ENCODE measurements at regions not wholly inside any gene's neighbourhood (a gene's known extent, or its start where the extent isn't known, plus 50 kb on each side); places are given as distances from the start of the nearest gene placed in this dataset.

- Histone ChIP-seq H3K4me3 (ENCODE audit: low read length) (no peak overlapping the region), H3K4me1 (ENCODE audit: control insufficient read depth, insufficient read depth, low read length) (peaks cover 13% of the 10 kb centered on the region), H3K27me3 (ENCODE audit: control insufficient read depth, insufficient read depth, low read length) (no peaks in the 10 kb centered on the region)
Observed at GRCh38 chr14:73778736-73779135, 64.6 kb upstream of the PNMA1 start.

GRCh38 chr14:73777420-73777819 is 63.2 kb upstream of the PNMA1 start:
- H3K27me3 ChIP-seq (ENCODE audit: control insufficient read depth, insufficient read depth, low read length) = no peaks in the 10 kb centered on the region
- H3K9me3 ChIP-seq (replicated peaks; ENCODE audit: low read length) = no peaks in the 10 kb centered on the region
- no peaks in the 10 kb centered on the region for H3K36me3 ChIP-seq (ENCODE audit: insufficient read depth, low read length)
- H3K4me2 ChIP-seq (ENCODE audit: low read length) = no peak overlapping the region
- H3K9ac ChIP-seq (ENCODE audit: low read depth, low read length) = no peak overlapping the region
- H3K4me3 ChIP-seq (ENCODE audit: low read length) = no peak overlapping the region
- peaks cover 4% of the 10 kb centered on the region for H3K4me1 ChIP-seq (ENCODE audit: control insufficient read depth, insufficient read depth, low read length)

More at GRCh38 chr14:73778736-73779135, 64.6 kb upstream of the PNMA1 start:
- Histone ChIP-seq H3K9me3 (replicated peaks; ENCODE audit: low read length) (no peaks in the 10 kb centered on the region), H3K36me3 (ENCODE audit: insufficient read depth, low read length) (no peaks in the 10 kb centered on the region), H3K4me2 (ENCODE audit: low read length) (no peak overlapping the region), H3K9ac (ENCODE audit: low read depth, low read length) (no peak overlapping the region)

- Histone ChIP-seq H3K27me3 (ENCODE audit: control insufficient read depth, insufficient read depth, low read length) (no peaks in the 10 kb centered on the region), H3K9me3 (replicated peaks; ENCODE audit: low read length) (no peaks in the 10 kb centered on the region), H3K4me3 (ENCODE audit: low read length) (no peak overlapping the region), H3K4me2 (ENCODE audit: low read length) (no peak overlapping the region), H3K9ac (ENCODE audit: low read depth, low read length) (no peak overlapping the region), H3K4me1 (ENCODE audit: control insufficient read depth, insufficient read depth, low read length) (peaks cover 16% of the 10 kb centered on the region), H3K36me3 (ENCODE audit: insufficient read depth, low read length) (no peaks in the 10 kb centered on the region)
Observed at GRCh38 chr14:73776194-73776537, 62.0 kb upstream of the PNMA1 start.

GRCh38 chr14:73775339-73776193 is 61.4 kb upstream of the PNMA1 start:
- no peaks in the 10 kb centered on the region for H3K9me3 ChIP-seq (replicated peaks; ENCODE audit: low read length)
- H3K4me3 ChIP-seq (ENCODE audit: low read length) = no peak overlapping the region
- H3K36me3 ChIP-seq (ENCODE audit: insufficient read depth, low read length) = no peaks in the 10 kb centered on the region
- no peak overlapping the region for H3K4me2 ChIP-seq (ENCODE audit: low read length)
- H3K9ac ChIP-seq (ENCODE audit: low read depth, low read length) = no peak overlapping the region
- H3K4me1 ChIP-seq (ENCODE audit: control insufficient read depth, insufficient read depth, low read length) = peaks cover 16% of the 10 kb centered on the region
- no peaks in the 10 kb centered on the region for H3K27me3 ChIP-seq (ENCODE audit: control insufficient read depth, insufficient read depth, low read length)

GRCh38 chr14:73774671-73775070 is 60.5 kb upstream of the PNMA1 start:
- Histone ChIP-seq H3K27me3 (ENCODE audit: control insufficient read depth, insufficient read depth, low read length) (no peaks in the 10 kb centered on the region), H3K36me3 (ENCODE audit: insufficient read depth, low read length) (no peaks in the 10 kb centered on the region), H3K9me3 (replicated peaks; ENCODE audit: low read length) (no peaks in the 10 kb centered on the region), H3K4me3 (ENCODE audit: low read length) (no peak overlapping the region), H3K9ac (ENCODE audit: low read depth, low read length) (no peak overlapping the region), H3K4me2 (ENCODE audit: low read length) (no peak overlapping the region), H3K4me1 (ENCODE audit: control insufficient read depth, insufficient read depth, low read length) (peaks cover 16% of the 10 kb centered on the region)

GRCh38 chr14:73774241-73774570 is 60.0 kb upstream of the PNMA1 start:
- Histone ChIP-seq H3K9me3 (replicated peaks; ENCODE audit: low read length) (no peaks in the 10 kb centered on the region), H3K27me3 (ENCODE audit: control insufficient read depth, insufficient read depth, low read length) (no peaks in the 10 kb centered on the region), H3K9ac (ENCODE audit: low read depth, low read length) (no peak overlapping the region), H3K36me3 (ENCODE audit: insufficient read depth, low read length) (no peaks in the 10 kb centered on the region), H3K4me3 (ENCODE audit: low read length) (no peak overlapping the region), H3K4me1 (ENCODE audit: control insufficient read depth, insufficient read depth, low read length) (peaks cover 16% of the 10 kb centered on the region), H3K4me2 (ENCODE audit: low read length) (no peak overlapping the region)

- H3K36me3 ChIP-seq (ENCODE audit: insufficient read depth, low read length) = no peaks in the 10 kb centered on the region
- H3K9me3 ChIP-seq (replicated peaks; ENCODE audit: low read length) = no peaks in the 10 kb centered on the region
- H3K4me3 ChIP-seq (ENCODE audit: low read length) = no peak overlapping the region
- H3K27me3 ChIP-seq (ENCODE audit: control insufficient read depth, insufficient read depth, low read length) = no peaks in the 10 kb centered on the region
- peaks cover 16% of the 10 kb centered on the region for H3K4me1 ChIP-seq (ENCODE audit: control insufficient read depth, insufficient read depth, low read length)
- no peak overlapping the region for H3K9ac ChIP-seq (ENCODE audit: low read depth, low read length)
- no peak overlapping the region for H3K4me2 ChIP-seq (ENCODE audit: low read length)
Observed at GRCh38 chr14:73773441-73774240, 59.5 kb upstream of the PNMA1 start.

- H3K4me1 ChIP-seq (ENCODE audit: control insufficient read depth, insufficient read depth, low read length) = peaks cover 16% of the 10 kb centered on the region
- H3K9ac ChIP-seq (ENCODE audit: low read depth, low read length) = no peak overlapping the region
- no peaks in the 10 kb centered on the region for H3K9me3 ChIP-seq (replicated peaks; ENCODE audit: low read length)
- no peak overlapping the region for H3K4me2 ChIP-seq (ENCODE audit: low read length)
- H3K36me3 ChIP-seq (ENCODE audit: insufficient read depth, low read length) = no peaks in the 10 kb centered on the region
- no peak overlapping the region for H3K4me3 ChIP-seq (ENCODE audit: low read length)
- no peaks in the 10 kb centered on the region for H3K27me3 ChIP-seq (ENCODE audit: control insufficient read depth, insufficient read depth, low read length)
Observed at GRCh38 chr14:73771848-73772638, 57.9 kb upstream of the PNMA1 start.

GRCh38 chr14:73770977-73771847 is 57.0 kb upstream of the PNMA1 start:
- Histone ChIP-seq H3K36me3 (ENCODE audit: insufficient read depth, low read length) (no peaks in the 10 kb centered on the region), H3K4me1 (ENCODE audit: control insufficient read depth, insufficient read depth, low read length) (peaks cover 18% of the 10 kb centered on the region), H3K9me3 (replicated peaks; ENCODE audit: low read length) (no peaks in the 10 kb centered on the region), H3K9ac (ENCODE audit: low read depth, low read length) (no peak overlapping the region), H3K4me3 (ENCODE audit: low read length) (no peak overlapping the region), H3K4me2 (ENCODE audit: low read length) (no peak overlapping the region), H3K27me3 (ENCODE audit: control insufficient read depth, insufficient read depth, low read length) (no peaks in the 10 kb centered on the region)

- no peaks in the 10 kb centered on the region for H3K9me3 ChIP-seq (replicated peaks; ENCODE audit: low read length)
- no peaks in the 10 kb centered on the region for H3K36me3 ChIP-seq (ENCODE audit: insufficient read depth, low read length)
- no peak overlapping the region for H3K4me2 ChIP-seq (ENCODE audit: low read length)
- H3K4me1 ChIP-seq (ENCODE audit: control insufficient read depth, insufficient read depth, low read length) = peaks cover 34% of the 10 kb centered on the region
- H3K27me3 ChIP-seq (ENCODE audit: control insufficient read depth, insufficient read depth, low read length) = no peaks in the 10 kb centered on the region
- H3K9ac ChIP-seq (ENCODE audit: low read depth, low read length) = no peak overlapping the region
- no peak overlapping the region for H3K4me3 ChIP-seq (ENCODE audit: low read length)
Observed at GRCh38 chr14:73768107-73768506, 53.9 kb upstream of the PNMA1 start.
